Kidney glomerular epithelial cell (primary cell): ENCODE measurements at regions not wholly inside any gene's neighbourhood (a gene's known extent, or its start where the extent isn't known, plus 50 kb on each side); places are given as distances from the start of the nearest gene placed in this dataset.

Experiments used
- DNase-seq: peaks from one replicate; lab custom pipeline; 2025; lab: John Stamatoyannopoulos, UW

GRCh38 chr17:54836723-54837462 lies 63.8 kb upstream of the TOM1L1 start:
- DNase-seq = no peak

GRCh38 chr17:54838651-54839421 lies 61.8 kb upstream of the TOM1L1 start:
- DNase-seq = no peak

GRCh38 chr17:54839447-54839846 lies 61.2 kb upstream of the TOM1L1 start:
- DNase-seq = no peak

GRCh38 chr17:54840885-54841591 lies 59.6 kb upstream of the TOM1L1 start:
- DNase-seq = no peak

- no peak for DNase-seq
Observed at GRCh38 chr17:54841656-54842055, 59.0 kb upstream of the TOM1L1 start.

- DNase-seq = no peak
Observed at GRCh38 chr17:54844233-54844632, 56.4 kb upstream of the TOM1L1 start.

- no peak for DNase-seq
Observed at GRCh38 chr17:54848368-54848987, 52.2 kb upstream of the TOM1L1 start.

GRCh38 chr17:54849660-54850059 lies 51.0 kb upstream of the TOM1L1 start:
- DNase-seq = no peak
